HepG2 (cell line): ENCODE measurements at regions not wholly inside any gene's neighbourhood (a gene's known extent, or its start where the extent isn't known, plus 50 kb on each side); places are given as distances from the start of the nearest gene placed in this dataset.

Experiments used
- AFF4 ChIP-seq: sonication (generic); formaldehyde crosslinking; IDR thresholded peaks from 2 replicates; pipeline ENCODE4 v1.4.0; 2020; ENCODE audit warnings: missing genetic modification reagents
- EED ChIP-seq: sonication (generic); formaldehyde crosslinking; IDR thresholded peaks from 2 replicates; pipeline ENCODE4 v1.5.0; 2020; ENCODE audit warnings: mild to moderate bottlenecking, missing genetic modification reagents
- ELF4 ChIP-seq: sonication (generic); formaldehyde crosslinking; IDR thresholded peaks from 2 replicates; pipeline ENCODE4 v1.5.0; 2020; ENCODE audit warnings: missing genetic modification reagents, mild to moderate bottlenecking, moderate library complexity, borderline replicate concordance
- IRF1 ChIP-seq: sonication (generic); formaldehyde crosslinking; IDR thresholded peaks from 2 replicates; pipeline ENCODE4 v1.4.0; 2020; ENCODE audit warnings: low read depth, mild to moderate bottlenecking, missing genetic modification reagents
- NFRKB ChIP-seq: fragments of 450-650 bp; IDR thresholded peaks from 2 replicates; pipeline ENCODE4 v1.6.1; 2017
- POLR2A ChIP-seq, 2 experiments: IDR thresholded peaks; 2 replicates each; pipeline ENCODE4 v1.6.1; 2011; ENCODE audit warnings: low read depth in 2 of 2, low read length in 2 of 2, mild to moderate bottlenecking in 1 of 2, moderate library complexity in 1 of 2; ENCODE audit not compliant: insufficient read depth in 1 of 2
- POLR2AphosphoS2 ChIP-seq: IDR thresholded peaks from 2 replicates; pipeline ENCODE4 v1.6.1; 2011; ENCODE audit warnings: low read depth, low read length, improper control_type of control experiment
- RCOR2 ChIP-seq: IDR thresholded peaks from 2 replicates; pipeline ENCODE4 v1.6.1; 2016; ENCODE audit warnings: missing biosample characterization, missing genetic modification reagents
- SMARCC2 ChIP-seq: fragments of 450-650 bp; IDR thresholded peaks from 2 replicates; pipeline ENCODE4 v1.6.1; 2017; ENCODE audit warnings: antibody characterized with exemption, mild to moderate bottlenecking
- ZBED4 ChIP-seq: sonication (generic); formaldehyde crosslinking; IDR thresholded peaks from 2 replicates; pipeline ENCODE4 v1.4.0; 2020; ENCODE audit warnings: missing genetic modification reagents, borderline replicate concordance
- ZFYVE20 ChIP-seq: sonication (generic); formaldehyde crosslinking; IDR thresholded peaks from 2 replicates; pipeline ENCODE4 v1.8.0; 2023; ENCODE audit warnings: low read depth, mild to moderate bottlenecking, moderate library complexity, missing genetic modification reagents, borderline replicate concordance
- ZNF777 ChIP-seq: sonication (generic); formaldehyde crosslinking; IDR thresholded peaks from 2 replicates; pipeline ENCODE4 v1.4.0; 2020; ENCODE audit warnings: missing genetic modification reagents
- TF ChIP-seq, protein P1 (sequence below): sonication (generic); formaldehyde crosslinking; IDR thresholded peaks from 2 replicates; pipeline ENCODE4 v1.8.0; 2022; ENCODE audit warnings: missing genetic modification reagents, mild to moderate bottlenecking, borderline replicate concordance
- TF ChIP-seq, protein P2 (sequence below): sonication (generic); formaldehyde crosslinking; IDR thresholded peaks from 2 replicates; pipeline ENCODE4 v1.5.0; 2020; ENCODE audit warnings: mild to moderate bottlenecking, missing genetic modification reagents, moderate library complexity

DNA sequence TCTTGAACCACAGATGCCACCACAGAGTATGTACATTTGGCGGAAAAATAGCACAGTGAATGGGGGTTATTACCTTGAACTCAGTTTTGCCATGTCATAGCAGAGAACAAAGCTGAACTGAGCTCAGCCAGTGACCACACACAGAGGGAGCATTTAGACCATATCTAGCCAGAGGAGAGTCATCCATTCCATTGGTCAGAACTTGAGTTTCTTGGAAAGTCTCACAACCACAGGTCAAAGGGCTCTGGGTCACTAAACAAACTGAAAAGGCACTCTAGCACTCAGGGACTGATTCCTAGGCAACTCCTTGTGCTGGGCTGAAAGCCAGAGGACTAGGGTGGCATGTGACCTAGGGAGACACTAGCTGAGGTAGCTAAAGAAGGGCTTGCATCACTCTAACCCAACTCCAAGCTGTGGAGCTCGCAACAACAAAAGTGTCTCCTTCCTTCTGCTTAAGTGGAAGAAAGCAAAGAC lies 239.7 kb upstream of the SEMA3D start:
- TF ChIP-seq NFRKB (no peak), EED (CRISPR knock-in tag) (no peak), POLR2A (IDR thresholded peaks at IDR 0.05; ENCODE audit: insufficient read depth in 1 of 2, low read depth in 2 of 2, low read length in 2 of 2) (peak in 1 of 2 experiments; percentile 39; a peak in 1 of 4 replicates), ZNF777 (CRISPR knock-in tag) (no peak), AFF4 (CRISPR knock-in tag) (no peak), ZFYVE20 (CRISPR knock-in tag) (no peak), POLR2AphosphoS2 (no peak), ELF4 (no peak), IRF1 (CRISPR knock-in tag) (no peak), RCOR2 (no peak), ZBED4 (CRISPR knock-in tag) (no peak), SMARCC2 (no peak)
- TF ChIP-seq, protein P1, sequence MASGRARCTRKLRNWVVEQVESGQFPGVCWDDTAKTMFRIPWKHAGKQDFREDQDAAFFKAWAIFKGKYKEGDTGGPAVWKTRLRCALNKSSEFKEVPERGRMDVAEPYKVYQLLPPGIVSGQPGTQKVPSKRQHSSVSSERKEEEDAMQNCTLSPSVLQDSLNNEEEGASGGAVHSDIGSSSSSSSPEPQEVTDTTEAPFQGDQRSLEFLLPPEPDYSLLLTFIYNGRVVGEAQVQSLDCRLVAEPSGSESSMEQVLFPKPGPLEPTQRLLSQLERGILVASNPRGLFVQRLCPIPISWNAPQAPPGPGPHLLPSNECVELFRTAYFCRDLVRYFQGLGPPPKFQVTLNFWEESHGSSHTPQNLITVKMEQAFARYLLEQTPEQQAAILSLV (CRISPR knock-in tag), result no peak
- TF ChIP-seq, protein P2, sequence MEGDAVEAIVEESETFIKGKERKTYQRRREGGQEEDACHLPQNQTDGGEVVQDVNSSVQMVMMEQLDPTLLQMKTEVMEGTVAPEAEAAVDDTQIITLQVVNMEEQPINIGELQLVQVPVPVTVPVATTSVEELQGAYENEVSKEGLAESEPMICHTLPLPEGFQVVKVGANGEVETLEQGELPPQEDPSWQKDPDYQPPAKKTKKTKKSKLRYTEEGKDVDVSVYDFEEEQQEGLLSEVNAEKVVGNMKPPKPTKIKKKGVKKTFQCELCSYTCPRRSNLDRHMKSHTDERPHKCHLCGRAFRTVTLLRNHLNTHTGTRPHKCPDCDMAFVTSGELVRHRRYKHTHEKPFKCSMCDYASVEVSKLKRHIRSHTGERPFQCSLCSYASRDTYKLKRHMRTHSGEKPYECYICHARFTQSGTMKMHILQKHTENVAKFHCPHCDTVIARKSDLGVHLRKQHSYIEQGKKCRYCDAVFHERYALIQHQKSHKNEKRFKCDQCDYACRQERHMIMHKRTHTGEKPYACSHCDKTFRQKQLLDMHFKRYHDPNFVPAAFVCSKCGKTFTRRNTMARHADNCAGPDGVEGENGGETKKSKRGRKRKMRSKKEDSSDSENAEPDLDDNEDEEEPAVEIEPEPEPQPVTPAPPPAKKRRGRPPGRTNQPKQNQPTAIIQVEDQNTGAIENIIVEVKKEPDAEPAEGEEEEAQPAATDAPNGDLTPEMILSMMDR (CRISPR knock-in tag), result peak; percentile 36
